ENCODE measurements at regions not wholly inside any gene's neighbourhood (a gene's known extent, or its start where the extent isn't known, plus 50 kb on each side); places are given as distances from the start of the nearest gene placed in this dataset.

DNA sequence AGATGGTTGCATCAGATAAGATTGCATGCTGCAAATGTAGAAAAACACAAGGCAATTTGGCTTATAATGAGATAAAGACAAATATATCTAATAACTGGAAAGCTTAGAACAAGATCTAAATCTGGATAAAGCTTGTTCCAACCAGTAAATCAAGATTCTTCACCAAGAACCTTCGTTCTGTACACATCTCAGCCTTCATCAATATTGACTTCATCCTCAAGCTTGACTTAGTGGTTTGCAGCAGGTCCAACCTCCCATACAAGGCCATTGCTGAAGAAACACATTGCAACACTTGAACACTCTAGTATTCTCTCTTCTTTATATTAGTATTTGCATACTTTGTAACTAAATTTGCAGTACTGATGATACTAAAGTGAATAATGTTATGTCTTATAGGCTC, 407.6 kb downstream of the TLL1 start:
- TF ChIP-seq CTCF (IDR thresholded peaks at IDR 0.05) (no peak), EZH2 (IDR thresholded peaks at IDR 0.05; ENCODE audit: borderline replicate concordance, insufficient read depth, low read depth, low read length, poor library complexity, severe bottlenecking) (no peak)
